ENCODE measurements at regions not wholly inside any gene's neighbourhood (a gene's known extent, or its start where the extent isn't known, plus 50 kb on each side); places are given as distances from the start of the nearest gene placed in this dataset.

DNA sequence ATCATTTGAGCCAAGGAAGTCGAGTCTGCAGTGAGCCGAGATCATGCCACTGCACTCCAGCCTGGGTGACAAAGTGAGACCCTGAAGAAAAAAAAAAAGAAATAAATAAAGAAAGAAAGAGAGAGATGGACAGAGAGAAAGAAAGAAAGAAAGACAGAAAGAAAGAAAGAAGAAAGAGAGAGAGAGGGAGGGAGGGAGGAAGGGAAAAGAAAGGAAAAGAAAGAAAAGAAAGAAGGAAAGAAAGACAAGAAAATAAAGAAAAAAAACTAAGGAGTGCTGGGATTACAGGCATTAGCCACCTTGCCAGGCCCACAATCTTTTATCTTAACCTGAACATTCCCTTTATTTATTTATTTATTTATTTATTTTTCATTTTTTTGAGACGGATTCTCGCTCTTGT, 51.7 kb upstream of the SOD1 start:
- no peak for TF ChIP-seq PRRX2 (CRISPR knock-in tag; IDR thresholded peaks at IDR 0.05)
- no peak for TF ChIP-seq GTF2I (CRISPR knock-in tag; conservative IDR thresholded peaks at IDR 0.05)
- TF ChIP-seq, protein P1, sequence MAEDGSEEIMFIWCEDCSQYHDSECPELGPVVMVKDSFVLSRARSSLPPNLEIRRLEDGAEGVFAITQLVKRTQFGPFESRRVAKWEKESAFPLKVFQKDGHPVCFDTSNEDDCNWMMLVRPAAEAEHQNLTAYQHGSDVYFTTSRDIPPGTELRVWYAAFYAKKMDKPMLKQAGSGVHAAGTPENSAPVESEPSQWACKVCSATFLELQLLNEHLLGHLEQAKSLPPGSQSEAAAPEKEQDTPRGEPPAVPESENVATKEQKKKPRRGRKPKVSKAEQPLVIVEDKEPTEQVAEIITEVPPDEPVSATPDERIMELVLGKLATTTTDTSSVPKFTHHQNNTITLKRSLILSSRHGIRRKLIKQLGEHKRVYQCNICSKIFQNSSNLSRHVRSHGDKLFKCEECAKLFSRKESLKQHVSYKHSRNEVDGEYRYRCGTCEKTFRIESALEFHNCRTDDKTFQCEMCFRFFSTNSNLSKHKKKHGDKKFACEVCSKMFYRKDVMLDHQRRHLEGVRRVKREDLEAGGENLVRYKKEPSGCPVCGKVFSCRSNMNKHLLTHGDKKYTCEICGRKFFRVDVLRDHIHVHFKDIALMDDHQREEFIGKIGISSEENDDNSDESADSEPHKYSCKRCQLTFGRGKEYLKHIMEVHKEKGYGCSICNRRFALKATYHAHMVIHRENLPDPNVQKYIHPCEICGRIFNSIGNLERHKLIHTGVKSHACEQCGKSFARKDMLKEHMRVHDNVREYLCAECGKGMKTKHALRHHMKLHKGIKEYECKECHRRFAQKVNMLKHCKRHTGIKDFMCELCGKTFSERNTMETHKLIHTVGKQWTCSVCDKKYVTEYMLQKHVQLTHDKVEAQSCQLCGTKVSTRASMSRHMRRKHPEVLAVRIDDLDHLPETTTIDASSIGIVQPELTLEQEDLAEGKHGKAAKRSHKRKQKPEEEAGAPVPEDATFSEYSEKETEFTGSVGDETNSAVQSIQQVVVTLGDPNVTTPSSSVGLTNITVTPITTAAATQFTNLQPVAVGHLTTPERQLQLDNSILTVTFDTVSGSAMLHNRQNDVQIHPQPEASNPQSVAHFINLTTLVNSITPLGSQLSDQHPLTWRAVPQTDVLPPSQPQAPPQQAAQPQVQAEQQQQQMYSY (CRISPR knock-in tag; IDR thresholded peaks at IDR 0.05): no peak
- no peak for TF ChIP-seq SP1 (CRISPR knock-in tag; conservative IDR thresholded peaks at IDR 0.05)
- TF ChIP-seq, protein P2, sequence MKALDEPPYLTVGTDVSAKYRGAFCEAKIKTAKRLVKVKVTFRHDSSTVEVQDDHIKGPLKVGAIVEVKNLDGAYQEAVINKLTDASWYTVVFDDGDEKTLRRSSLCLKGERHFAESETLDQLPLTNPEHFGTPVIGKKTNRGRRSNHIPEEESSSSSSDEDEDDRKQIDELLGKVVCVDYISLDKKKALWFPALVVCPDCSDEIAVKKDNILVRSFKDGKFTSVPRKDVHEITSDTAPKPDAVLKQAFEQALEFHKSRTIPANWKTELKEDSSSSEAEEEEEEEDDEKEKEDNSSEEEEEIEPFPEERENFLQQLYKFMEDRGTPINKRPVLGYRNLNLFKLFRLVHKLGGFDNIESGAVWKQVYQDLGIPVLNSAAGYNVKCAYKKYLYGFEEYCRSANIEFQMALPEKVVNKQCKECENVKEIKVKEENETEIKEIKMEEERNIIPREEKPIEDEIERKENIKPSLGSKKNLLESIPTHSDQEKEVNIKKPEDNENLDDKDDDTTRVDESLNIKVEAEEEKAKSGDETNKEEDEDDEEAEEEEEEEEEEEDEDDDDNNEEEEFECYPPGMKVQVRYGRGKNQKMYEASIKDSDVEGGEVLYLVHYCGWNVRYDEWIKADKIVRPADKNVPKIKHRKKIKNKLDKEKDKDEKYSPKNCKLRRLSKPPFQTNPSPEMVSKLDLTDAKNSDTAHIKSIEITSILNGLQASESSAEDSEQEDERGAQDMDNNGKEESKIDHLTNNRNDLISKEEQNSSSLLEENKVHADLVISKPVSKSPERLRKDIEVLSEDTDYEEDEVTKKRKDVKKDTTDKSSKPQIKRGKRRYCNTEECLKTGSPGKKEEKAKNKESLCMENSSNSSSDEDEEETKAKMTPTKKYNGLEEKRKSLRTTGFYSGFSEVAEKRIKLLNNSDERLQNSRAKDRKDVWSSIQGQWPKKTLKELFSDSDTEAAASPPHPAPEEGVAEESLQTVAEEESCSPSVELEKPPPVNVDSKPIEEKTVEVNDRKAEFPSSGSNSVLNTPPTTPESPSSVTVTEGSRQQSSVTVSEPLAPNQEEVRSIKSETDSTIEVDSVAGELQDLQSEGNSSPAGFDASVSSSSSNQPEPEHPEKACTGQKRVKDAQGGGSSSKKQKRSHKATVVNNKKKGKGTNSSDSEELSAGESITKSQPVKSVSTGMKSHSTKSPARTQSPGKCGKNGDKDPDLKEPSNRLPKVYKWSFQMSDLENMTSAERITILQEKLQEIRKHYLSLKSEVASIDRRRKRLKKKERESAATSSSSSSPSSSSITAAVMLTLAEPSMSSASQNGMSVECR (CRISPR knock-in tag; IDR thresholded peaks at IDR 0.05; ENCODE audit: borderline replicate concordance): no peak
- TF ChIP-seq GABPB1 (CRISPR knock-in tag; IDR thresholded peaks at IDR 0.05): no peak
- TF ChIP-seq ZNF416 (CRISPR knock-in tag; IDR thresholded peaks at IDR 0.05): no peak
- TF ChIP-seq ZNF138 (CRISPR knock-in tag; conservative IDR thresholded peaks at IDR 0.05): no peak
- TF ChIP-seq RELA (CRISPR knock-in tag; IDR thresholded peaks at IDR 0.05; ENCODE audit: borderline replicate concordance): no peak
- no peak for TF ChIP-seq ZNF425 (CRISPR knock-in tag; conservative IDR thresholded peaks at IDR 0.05)
- no peak for TF ChIP-seq E2F5 (CRISPR knock-in tag; IDR thresholded peaks at IDR 0.05)
- no peak for TF ChIP-seq EMX1 (CRISPR knock-in tag; IDR thresholded peaks at IDR 0.05)
- no peak for TF ChIP-seq ATF1 (CRISPR knock-in tag; IDR thresholded peaks at IDR 0.05)
- TF ChIP-seq KAT7 (CRISPR knock-in tag; IDR thresholded peaks at IDR 0.05; ENCODE audit: borderline replicate concordance): no peak
- TF ChIP-seq USF1 (CRISPR knock-in tag; IDR thresholded peaks at IDR 0.05): no peak
- no peak for TF ChIP-seq NFYB (CRISPR knock-in tag; conservative IDR thresholded peaks at IDR 0.05; ENCODE audit: low read depth)
- TF ChIP-seq FOXK1 (CRISPR knock-in tag; IDR thresholded peaks at IDR 0.05): no peak

More for the DNA sequence above, 51.7 kb upstream of the SOD1 start:
- ATAC-seq (no peak), DNase-seq (ENCODE audit: low spot score) (no peak)
- ChIA-PET CTCF (interaction anchor here (1.6 kb wide), 1 partner anchor 12 kb away, joined by 5 read pairs; no protein-coding TSS in a partner anchor), POLR2A (no interaction called here)
- Mint-ChIP-seq H3K36me3 (no peaks in the 10 kb centered on the region), H3K4me3 (no peak overlapping the region), H3K4me1 (peaks cover 10% of the 10 kb centered on the region; the same call in 1 of the 2 replicates), H3K27ac (no peak overlapping the region), H3K27me3 (ENCODE audit: low read depth) (no peaks in the 10 kb centered on the region; the same call in 1 of the 2 replicates), H3K9me3 (peaks cover 11% of the 10 kb centered on the region; the same call in 1 of the 2 replicates)

Data from WTC11 (cell line).